ENCODE measurements at regions not wholly inside any gene's neighbourhood (a gene's known extent, or its start where the extent isn't known, plus 50 kb on each side); places are given as distances from the start of the nearest gene placed in this dataset.
A peak's percentile ranks its signal among the peaks of the same experiment; 100 is the strongest.

- H3K4me1 ChIP-seq, result no peaks in the 10 kb centered on the region
- intact Hi-C loops (cut with DNase I), result no loop called here
- H3K9me3 ChIP-seq, result no peaks in the 10 kb centered on the region
- TF ChIP-seq CTCF (IDR thresholded peaks at IDR 0.05), result no peak
- ATAC-seq (no peak), DNase-seq (no peak)
- H3K27me3 ChIP-seq, result no peaks in the 10 kb centered on the region
- H3K36me3 ChIP-seq, result no peaks in the 10 kb centered on the region
- no peak overlapping the region for H3K4me3 ChIP-seq
- no peak overlapping the region for H3K27ac ChIP-seq
Observed at GRCh38 chr4:136438645-136439044, 1093.6 kb downstream of the PCDH18 start.

- intact Hi-C loops (cut with DNase I), result no loop called here
- H3K27ac ChIP-seq, result no peak overlapping the region
- H3K4me1 ChIP-seq, result no peaks in the 10 kb centered on the region
- H3K27me3 ChIP-seq, result no peaks in the 10 kb centered on the region
- H3K36me3 ChIP-seq, result no peaks in the 10 kb centered on the region
- H3K4me3 ChIP-seq, result no peak overlapping the region
- no peak for TF ChIP-seq CTCF (IDR thresholded peaks at IDR 0.05)
- DNase-seq (no peak), ATAC-seq (no peak)
- no peaks in the 10 kb centered on the region for H3K9me3 ChIP-seq
Observed at GRCh38 chr4:136424052-136424451, 1108.2 kb downstream of the PCDH18 start.

- H3K4me1 ChIP-seq, result no peaks in the 10 kb centered on the region
- H3K36me3 ChIP-seq, result no peaks in the 10 kb centered on the region
- H3K27ac ChIP-seq, result no peak overlapping the region
- no peak for TF ChIP-seq CTCF (IDR thresholded peaks at IDR 0.05)
- H3K27me3 ChIP-seq, result no peaks in the 10 kb centered on the region
- DNase-seq (no peak), ATAC-seq (no peak)
- intact Hi-C loops (cut with DNase I), result no loop called here
- no peaks in the 10 kb centered on the region for H3K9me3 ChIP-seq
- no peak overlapping the region for H3K4me3 ChIP-seq
Observed at GRCh38 chr4:136414981-136415380, 1117.3 kb downstream of the PCDH18 start.

- Histone ChIP-seq H3K36me3 (no peaks in the 10 kb centered on the region), H3K9me3 (no peaks in the 10 kb centered on the region), H3K4me1 (no peaks in the 10 kb centered on the region), H3K4me3 (no peak overlapping the region), H3K27me3 (no peaks in the 10 kb centered on the region), H3K27ac (no peak overlapping the region)
- TF ChIP-seq CTCF (IDR thresholded peaks at IDR 0.05), result no peak
- intact Hi-C loops (cut with DNase I), result no loop called here
- DNase-seq (no peak), ATAC-seq (no peak)
Observed at GRCh38 chr4:136412708-136413107, 1119.6 kb downstream of the PCDH18 start.

- no peak for TF ChIP-seq CTCF (IDR thresholded peaks at IDR 0.05)
- H3K36me3 ChIP-seq, result no peaks in the 10 kb centered on the region
- ATAC-seq (no peak), DNase-seq (no peak)
- no peaks in the 10 kb centered on the region for H3K9me3 ChIP-seq
- no peak overlapping the region for H3K27ac ChIP-seq
- no peaks in the 10 kb centered on the region for H3K27me3 ChIP-seq
- no peaks in the 10 kb centered on the region for H3K4me1 ChIP-seq
- H3K4me3 ChIP-seq, result no peak overlapping the region
- intact Hi-C loops (cut with DNase I), result no loop called here
Observed at GRCh38 chr4:136400829-136401228, 1131.5 kb downstream of the PCDH18 start.

- no peaks in the 10 kb centered on the region for H3K9me3 ChIP-seq
- DNase-seq, result peak; percentile 57
- TF ChIP-seq CTCF (IDR thresholded peaks at IDR 0.05), result no peak
- H3K4me1 ChIP-seq, result no peaks in the 10 kb centered on the region
- H3K4me3 ChIP-seq, result no peak overlapping the region
- no peaks in the 10 kb centered on the region for H3K36me3 ChIP-seq
- intact Hi-C loops (cut with DNase I), result no loop called here
- peak; percentile 44 for ATAC-seq
- no peak overlapping the region for H3K27ac ChIP-seq
- H3K27me3 ChIP-seq, result no peaks in the 10 kb centered on the region
Observed at GRCh38 chr4:136395212-136395722, 1137.0 kb downstream of the PCDH18 start.

Data from upper lobe of right lung (tissue), 1 donor.